PC-3 (cell line): ENCODE measurements at regions not wholly inside any gene's neighbourhood (a gene's known extent, or its start where the extent isn't known, plus 50 kb on each side); places are given as distances from the start of the nearest gene placed in this dataset.

Experiments used
- CTCF ChIP-seq: fragments of 300-600 bp; sonication (generic); conservative IDR thresholded peaks from 2 replicates; pipeline ENCODE4 v1.5.1; 2017; ENCODE audit warnings: antibody characterized with exemption, low read depth, mild to moderate bottlenecking, low read length
- EZH2 ChIP-seq: fragments of 300-600 bp; sonication (generic); IDR thresholded peaks from one replicate; pipeline ENCODE4 v1.6.1; 2017; ENCODE audit warnings: antibody characterized with exemption, mild to moderate bottlenecking, low read length; ENCODE audit not compliant: unreplicated experiment
- EZH2phosphoT487 ChIP-seq: fragments of 300-600 bp; sonication (generic); IDR thresholded peaks from 2 replicates; pipeline ENCODE4 v1.6.1; 2018; ENCODE audit warnings: mild to moderate bottlenecking, antibody characterized with exemption, low read length, borderline replicate concordance

GRCh38 chr5:117212866-117213265, 638.2 kb upstream of the SEMA6A start:
- TF ChIP-seq CTCF = no peak
- no peak for TF ChIP-seq EZH2phosphoT487
- no peak for TF ChIP-seq EZH2
